ENCODE measurements at regions not wholly inside any gene's neighbourhood (a gene's known extent, or its start where the extent isn't known, plus 50 kb on each side); places are given as distances from the start of the nearest gene placed in this dataset.
A peak's percentile ranks its signal among the peaks of the same experiment; 100 is the strongest.

- H3K4me3 ChIP-seq: no peak overlapping the region
- H3K9me3 ChIP-seq: no peaks in the 10 kb centered on the region
- intact Hi-C loops (cut with DNase I): no loop called here
- H3K4me1 ChIP-seq: peaks cover 0 to 19% (median 7%) of the 10 kb centered on the region in 4 donors
- no peaks in the 10 kb centered on the region for H3K36me3 ChIP-seq
- H3K27me3 ChIP-seq: no peaks in the 10 kb centered on the region
- DNase-seq: no peak
- peak overlapping the region in 1 of 4 donors; percentile 1 for H3K27ac ChIP-seq
- TF ChIP-seq POLR2A (IDR thresholded peaks at IDR 0.05): no peak
- TF ChIP-seq CTCF (IDR thresholded peaks at IDR 0.05): no peak
- TF ChIP-seq EP300 (IDR thresholded peaks at IDR 0.05): no peak
- no peak for TF ChIP-seq POLR2AphosphoS5 (IDR thresholded peaks at IDR 0.05)
These were observed 500.0 kb downstream of the SPRY1 start for GRCh38 chr4:123896446-123897071.

- WGBS, 2 donors: 89 to 94% methylated on average over 2 of the region's 2 CpGs
- H3K4me1 ChIP-seq: peaks cover 0 to 12% (median 5%) of the 10 kb centered on the region in 4 donors
- H3K4me3 ChIP-seq: no peak overlapping the region
- H3K36me3 ChIP-seq: no peaks in the 10 kb centered on the region
- DNase-seq: no peak
- TF ChIP-seq POLR2A (IDR thresholded peaks at IDR 0.05) (no peak), CTCF (IDR thresholded peaks at IDR 0.05) (no peak)
- H3K27ac ChIP-seq: no peak overlapping the region
- no peaks in the 10 kb centered on the region for H3K27me3 ChIP-seq
- intact Hi-C loops (cut with DNase I): no loop called here
- H3K9me3 ChIP-seq: no peaks in the 10 kb centered on the region
These were observed 502.5 kb downstream of the SPRY1 start for GRCh38 chr4:123898946-123899666.

- H3K27me3 ChIP-seq: no peaks in the 10 kb centered on the region
- no peak overlapping the region for H3K4me3 ChIP-seq
- no peak for DNase-seq
- intact Hi-C loops (cut with DNase I): no loop called here
- H3K9me3 ChIP-seq: no peaks in the 10 kb centered on the region
- no peaks in the 10 kb centered on the region for H3K36me3 ChIP-seq
- H3K4me1 ChIP-seq: no peaks in the 10 kb centered on the region
- H3K27ac ChIP-seq: no peak overlapping the region
- TF ChIP-seq POLR2AphosphoS5 (IDR thresholded peaks at IDR 0.05) (no peak), POLR2A (IDR thresholded peaks at IDR 0.05) (no peak), EP300 (IDR thresholded peaks at IDR 0.05) (no peak), CTCF (IDR thresholded peaks at IDR 0.05) (no peak)
- WGBS, 2 donors: 91 to 100% methylated on average over 1 of the region's 1 CpG
These were observed 508.3 kb downstream of the SPRY1 start for GRCh38 chr4:123904882-123905281.

- intact Hi-C loops (cut with DNase I): no loop called here
- TF ChIP-seq EP300 (IDR thresholded peaks at IDR 0.05): no peak
- TF ChIP-seq POLR2AphosphoS5 (IDR thresholded peaks at IDR 0.05): no peak
- TF ChIP-seq POLR2A (IDR thresholded peaks at IDR 0.05): no peak
- TF ChIP-seq CTCF (IDR thresholded peaks at IDR 0.05): no peak
- no peaks in the 10 kb centered on the region for H3K36me3 ChIP-seq
- no peak for DNase-seq
- no peaks in the 10 kb centered on the region for H3K4me1 ChIP-seq
- no peaks in the 10 kb centered on the region for H3K27me3 ChIP-seq
- H3K9me3 ChIP-seq: no peaks in the 10 kb centered on the region
- H3K4me3 ChIP-seq: no peak overlapping the region
- H3K27ac ChIP-seq: no peak overlapping the region
These were observed 517.0 kb downstream of the SPRY1 start for GRCh38 chr4:123913598-123913997.

GRCh38 chr4:123916821-123917220, 520.2 kb downstream of the SPRY1 start:
- 86 to 91% methylated on average over 2 of the region's 2 CpGs for WGBS, 2 donors
- no peak for DNase-seq
- no peak overlapping the region for H3K4me3 ChIP-seq
- H3K27me3 ChIP-seq: no peaks in the 10 kb centered on the region
- no peaks in the 10 kb centered on the region for H3K36me3 ChIP-seq
- no peaks in the 10 kb centered on the region for H3K9me3 ChIP-seq
- intact Hi-C loops (cut with DNase I): no loop called here
- no peaks in the 10 kb centered on the region for H3K4me1 ChIP-seq
- no peak overlapping the region for H3K27ac ChIP-seq
- no peak for TF ChIP-seq EP300 (IDR thresholded peaks at IDR 0.05)

Data from sigmoid colon (tissue), 6 donors.